ENCODE measurements at regions not wholly inside any gene's neighbourhood (a gene's known extent, or its start where the extent isn't known, plus 50 kb on each side); places are given as distances from the start of the nearest gene placed in this dataset.

DNA sequence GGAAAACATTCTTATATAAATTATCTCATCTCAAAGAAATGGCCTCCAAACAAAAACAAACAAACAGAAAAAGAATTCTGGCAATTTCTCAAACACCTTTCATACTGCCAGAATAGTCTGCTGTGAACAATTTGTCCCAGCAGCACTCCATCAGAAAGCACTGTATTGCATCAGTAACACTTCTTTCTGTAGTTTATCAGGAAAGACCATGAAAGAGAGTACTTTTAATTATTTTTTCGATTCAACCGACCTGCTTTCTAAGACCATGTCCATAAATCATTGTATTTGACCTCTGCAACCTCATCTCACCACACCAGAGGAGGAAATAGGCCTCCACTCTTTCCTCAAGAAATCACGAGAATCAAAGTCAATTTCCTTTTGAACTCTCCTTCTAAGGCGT lies 1579.9 kb downstream of the MRPL39 start:
- no peaks in the 10 kb centered on the region for H3K27me3 ChIP-seq (ENCODE audit: low read depth)
- intact Hi-C loops (cut with micrococcal nuclease), result no loop called here
- no peak overlapping the region for H3K27ac ChIP-seq (replicated peaks)
- no peaks in the 10 kb centered on the region for H3K4me1 ChIP-seq
- no peak for TF ChIP-seq CTCF (IDR thresholded peaks at IDR 0.05; ENCODE audit: borderline replicate concordance)
- no peak overlapping the region for H3K4me3 ChIP-seq
- H3K9me3 ChIP-seq (replicated peaks), result no peaks in the 10 kb centered on the region
- no peaks in the 10 kb centered on the region for H3K36me3 ChIP-seq
- DNase-seq, result no peak

DNA sequence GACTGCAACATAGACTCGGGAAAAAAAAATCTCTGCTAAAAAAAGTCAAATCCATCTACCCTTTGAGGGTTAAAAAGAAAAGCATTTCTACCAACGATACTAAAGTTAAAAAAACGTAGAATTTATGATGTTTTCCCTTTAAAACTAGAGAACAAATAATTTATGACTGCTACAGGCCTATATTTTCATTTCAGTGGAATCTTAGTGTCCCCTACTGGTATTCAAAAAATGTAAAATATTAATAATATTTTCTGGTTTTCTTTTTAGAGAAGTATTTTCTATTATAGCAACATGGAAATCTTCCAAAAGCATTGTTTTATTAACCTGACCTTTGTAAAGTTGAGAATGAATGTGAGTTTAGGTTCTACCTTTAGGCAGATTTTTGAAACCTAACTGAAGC lies 1582.2 kb downstream of the MRPL39 start:
- Histone ChIP-seq H3K27ac (replicated peaks) (no peak overlapping the region), H3K36me3 (no peaks in the 10 kb centered on the region), H3K9me3 (replicated peaks) (peaks cover 6% of the 10 kb centered on the region), H3K4me3 (no peak overlapping the region), H3K27me3 (ENCODE audit: low read depth) (no peaks in the 10 kb centered on the region), H3K4me1 (no peaks in the 10 kb centered on the region)
- no peak for DNase-seq
- intact Hi-C loops (cut with micrococcal nuclease), result no loop called here
- no peak for TF ChIP-seq CTCF (IDR thresholded peaks at IDR 0.05; ENCODE audit: borderline replicate concordance)

DNA sequence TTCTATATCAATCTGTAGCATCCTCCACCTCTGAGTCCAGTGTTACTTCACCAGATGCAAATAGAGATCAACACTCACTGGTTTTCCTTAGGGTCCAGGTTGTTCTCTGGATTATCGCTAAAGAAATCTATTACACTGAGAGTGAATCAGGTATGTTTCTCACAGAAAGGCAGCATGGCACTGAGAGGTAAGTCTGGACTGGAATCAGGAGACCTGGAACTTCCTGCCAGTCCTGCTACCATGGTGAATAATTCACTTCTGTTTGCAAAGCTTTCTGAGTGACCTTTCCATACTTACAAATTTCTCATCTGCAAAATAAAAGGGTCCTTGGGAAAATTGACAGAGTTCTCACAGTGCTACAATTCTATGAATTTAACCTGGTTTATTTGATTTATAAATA lies 1583.3 kb downstream of the MRPL39 start:
- TF ChIP-seq CTCF (IDR thresholded peaks at IDR 0.05; ENCODE audit: borderline replicate concordance), result no peak
- Histone ChIP-seq H3K4me3 (no peak overlapping the region), H3K9me3 (replicated peaks) (peaks cover 7% of the 10 kb centered on the region), H3K36me3 (no peaks in the 10 kb centered on the region), H3K27me3 (ENCODE audit: low read depth) (no peaks in the 10 kb centered on the region), H3K4me1 (no peaks in the 10 kb centered on the region), H3K27ac (replicated peaks) (no peak overlapping the region)
- intact Hi-C loops (cut with micrococcal nuclease), result no loop called here
- DNase-seq, result no peak

DNA sequence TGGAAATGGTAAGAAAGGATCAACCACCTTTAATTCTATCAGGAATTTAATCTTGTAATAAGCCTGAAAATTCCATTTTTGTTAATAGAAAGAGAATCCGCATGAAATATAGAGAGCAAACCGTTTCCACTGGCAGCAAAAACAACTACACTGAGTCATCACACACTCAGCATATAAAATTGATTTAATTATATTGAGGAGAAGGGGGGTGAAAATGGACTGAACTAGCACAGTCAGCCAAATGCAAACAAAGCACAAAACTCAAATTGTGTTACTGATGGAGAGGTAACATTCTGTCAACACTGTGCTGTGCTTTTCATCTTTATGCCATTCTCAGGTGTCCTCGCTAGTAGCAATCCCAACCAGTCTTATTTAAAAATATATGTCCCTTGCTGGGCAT lies 1583.9 kb downstream of the MRPL39 start:
- intact Hi-C loops (cut with micrococcal nuclease), result no loop called here
- no peaks in the 10 kb centered on the region for H3K4me1 ChIP-seq
- no peaks in the 10 kb centered on the region for H3K27me3 ChIP-seq (ENCODE audit: low read depth)
- H3K27ac ChIP-seq (replicated peaks), result no peak overlapping the region
- peaks cover 7% of the 10 kb centered on the region for H3K9me3 ChIP-seq (replicated peaks)
- no peak overlapping the region for H3K4me3 ChIP-seq
- no peak for DNase-seq
- no peaks in the 10 kb centered on the region for H3K36me3 ChIP-seq
- no peak for TF ChIP-seq CTCF (IDR thresholded peaks at IDR 0.05; ENCODE audit: borderline replicate concordance)

GRCh38 chr21:24014381-24014780 lies 1592.9 kb downstream of the MRPL39 start:
- no peak for TF ChIP-seq CTCF (IDR thresholded peaks at IDR 0.05; ENCODE audit: borderline replicate concordance)
- Histone ChIP-seq H3K27ac (replicated peaks) (no peak overlapping the region), H3K9me3 (replicated peaks) (no peaks in the 10 kb centered on the region), H3K27me3 (ENCODE audit: low read depth) (no peaks in the 10 kb centered on the region), H3K36me3 (no peaks in the 10 kb centered on the region), H3K4me1 (no peaks in the 10 kb centered on the region), H3K4me3 (no peak overlapping the region)
- DNase-seq, result no peak
- intact Hi-C loops (cut with micrococcal nuclease), result no loop called here

GRCh38 chr21:24011087-24011486 lies 1596.2 kb downstream of the MRPL39 start:
- H3K9me3 ChIP-seq (replicated peaks), result no peaks in the 10 kb centered on the region
- H3K27ac ChIP-seq (replicated peaks), result no peak overlapping the region
- H3K36me3 ChIP-seq, result no peaks in the 10 kb centered on the region
- intact Hi-C loops (cut with micrococcal nuclease), result no loop called here
- H3K4me1 ChIP-seq, result no peaks in the 10 kb centered on the region
- DNase-seq, result no peak
- H3K27me3 ChIP-seq (ENCODE audit: low read depth), result no peaks in the 10 kb centered on the region
- no peak overlapping the region for H3K4me3 ChIP-seq
- TF ChIP-seq CTCF (IDR thresholded peaks at IDR 0.05; ENCODE audit: borderline replicate concordance), result no peak

Data from left ventricle myocardium inferior (tissue), 1 donor.